ENCODE measurements at regions not wholly inside any gene's neighbourhood (a gene's known extent, or its start where the extent isn't known, plus 50 kb on each side); places are given as distances from the start of the nearest gene placed in this dataset.
"Not testable (repeated sequence)": the region's sequence is repeated elsewhere in the genome, so short reads cannot be mapped to it uniquely, and the experiment has no call there.

DNA sequence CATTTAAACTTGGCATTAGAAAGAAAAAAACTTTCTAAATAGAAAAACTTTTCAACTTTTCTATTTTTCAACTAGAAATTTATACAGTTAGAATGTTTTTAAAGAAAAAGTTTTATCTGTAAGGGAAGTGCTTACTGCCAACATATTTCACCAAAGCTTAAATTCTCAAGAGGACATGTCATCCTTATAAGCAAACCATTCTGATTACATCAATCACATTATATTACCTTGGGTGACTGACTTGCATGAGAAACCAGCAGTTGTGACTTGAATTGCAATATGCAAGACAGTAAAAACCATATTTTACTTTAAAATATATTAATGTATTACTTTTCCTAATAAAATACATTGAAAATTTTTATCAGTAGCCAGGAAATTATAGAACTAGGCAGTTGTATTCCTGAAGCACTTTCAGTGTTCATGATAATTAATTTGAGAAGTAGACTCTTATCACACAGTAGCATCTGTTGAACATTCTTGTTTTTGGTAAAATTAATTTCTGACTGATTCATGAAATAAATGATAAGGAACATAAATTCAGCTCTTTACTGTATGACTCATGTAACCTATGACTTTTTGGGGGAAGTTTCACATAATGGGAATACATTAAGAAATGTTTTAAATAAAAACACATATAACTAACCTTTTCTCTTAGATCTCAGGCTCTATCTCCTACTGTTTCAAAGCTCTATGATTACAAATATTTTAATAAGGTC is 345.0 kb upstream of the CCDC179 start:
- Mint-ChIP-seq H3K27ac (no peak overlapping the region), H3K4me1 (no peaks in the 10 kb centered on the region), H3K4me3 (no peak overlapping the region), H3K27me3 (no peaks in the 10 kb centered on the region), H3K9me3 (peaks cover 4% of the 10 kb centered on the region), H3K36me3 (ENCODE audit: low read depth) (no peaks in the 10 kb centered on the region)
- DNase-seq: no peak
- ChIA-PET CTCF (no interaction called here), POLR2A (no interaction called here)

GRCh38 chr11:23206741-23207336 is 346.6 kb upstream of the CCDC179 start:
- no peak for DNase-seq
- H3K27ac Mint-ChIP-seq: no peak overlapping the region
- peaks cover 4% of the 10 kb centered on the region for H3K9me3 Mint-ChIP-seq
- no peaks in the 10 kb centered on the region for H3K27me3 Mint-ChIP-seq
- H3K4me3 Mint-ChIP-seq: no peak overlapping the region
- no peaks in the 10 kb centered on the region for H3K36me3 Mint-ChIP-seq (ENCODE audit: low read depth)
- CTCF ChIA-PET: no interaction called here
- H3K4me1 Mint-ChIP-seq: no peaks in the 10 kb centered on the region
- POLR2A ChIA-PET: no interaction called here

DNA sequence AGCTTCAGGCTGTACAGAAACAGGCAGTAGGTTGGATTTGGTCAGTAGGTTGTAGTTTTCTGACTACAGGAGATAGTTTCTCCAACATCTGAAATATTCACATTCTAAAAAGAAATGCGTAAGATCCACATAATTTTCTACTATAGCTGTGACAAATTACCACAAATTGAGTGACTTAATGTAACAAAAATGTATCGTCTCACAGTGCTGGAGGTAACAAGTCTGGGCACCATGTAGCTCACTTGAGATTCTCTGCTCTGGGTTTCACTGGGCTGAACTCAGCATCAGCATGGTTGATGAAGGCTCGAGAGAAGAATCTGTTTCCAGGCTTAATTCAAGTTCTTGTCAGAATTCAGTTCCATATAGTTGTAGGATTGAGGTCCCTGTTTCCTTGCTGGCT is 350.9 kb upstream of the CCDC179 start:
- CTCF ChIA-PET: no interaction called here
- H3K4me1 Mint-ChIP-seq: no peaks in the 10 kb centered on the region
- POLR2A ChIA-PET: no interaction called here
- H3K27me3 Mint-ChIP-seq: no peaks in the 10 kb centered on the region
- no peak overlapping the region for H3K4me3 Mint-ChIP-seq
- H3K9me3 Mint-ChIP-seq: no peaks in the 10 kb centered on the region
- DNase-seq: no peak
- no peak overlapping the region for H3K27ac Mint-ChIP-seq
- no peaks in the 10 kb centered on the region for H3K36me3 Mint-ChIP-seq (ENCODE audit: low read depth)

DNA sequence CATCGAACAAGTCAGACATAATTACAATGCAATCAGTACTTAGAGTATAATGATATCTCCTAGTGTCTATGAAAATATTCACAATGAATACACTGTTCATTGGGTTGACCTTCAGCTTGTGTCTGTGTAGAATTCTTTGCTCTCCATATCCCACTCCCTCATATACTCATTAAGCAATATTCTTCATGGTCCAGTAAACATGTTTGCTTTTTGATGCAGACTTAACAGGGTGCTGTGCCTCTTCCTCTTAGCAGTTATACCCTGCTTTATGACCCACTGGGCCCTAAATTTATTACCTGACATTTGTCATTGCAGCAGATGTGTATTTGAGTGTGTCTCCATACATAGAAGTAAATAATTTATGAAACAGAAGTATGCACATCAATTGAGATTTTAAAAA is 352.5 kb upstream of the CCDC179 start:
- Mint-ChIP-seq H3K27ac (no peak overlapping the region), H3K9me3 (peaks cover 2% of the 10 kb centered on the region), H3K27me3 (no peaks in the 10 kb centered on the region), H3K4me1 (no peaks in the 10 kb centered on the region), H3K36me3 (ENCODE audit: low read depth) (no peaks in the 10 kb centered on the region), H3K4me3 (no peak overlapping the region)
- DNase-seq: no peak
- ChIA-PET CTCF (no interaction called here), POLR2A (no interaction called here)

DNA sequence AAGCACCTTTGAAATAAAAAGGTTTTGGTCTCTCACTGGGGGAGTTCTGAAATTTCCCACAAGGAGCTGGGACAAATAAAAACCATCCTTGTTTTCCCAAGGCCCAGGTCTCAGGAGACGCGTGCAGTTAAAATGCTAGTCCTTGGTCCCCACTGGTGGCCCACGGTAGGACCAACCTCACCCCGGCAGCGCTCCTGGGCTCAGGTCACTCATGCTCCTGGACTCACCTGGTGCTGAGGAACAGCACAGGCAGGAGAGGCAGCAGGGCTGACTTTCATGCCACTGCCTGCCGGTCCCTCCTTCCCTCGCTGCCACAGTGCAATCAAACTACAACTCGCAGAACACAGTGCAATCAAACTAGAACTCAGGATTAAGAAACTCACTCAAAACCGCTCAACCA is 356.8 kb upstream of the CCDC179 start:
- DNase-seq: no peak

GRCh38 chr11:23220086-23220485 is 359.8 kb upstream of the CCDC179 start:
- H3K36me3 Mint-ChIP-seq (ENCODE audit: low read depth); H3K9me3 Mint-ChIP-seq; H3K4me3 Mint-ChIP-seq; CTCF ChIA-PET; H3K27me3 Mint-ChIP-seq; POLR2A ChIA-PET; H3K4me1 Mint-ChIP-seq; H3K27ac Mint-ChIP-seq; DNase-seq: not testable (repeated sequence)

More for the DNA sequence above, 356.8 kb upstream of the CCDC179 start:
- Mint-ChIP-seq H3K27ac (no peak overlapping the region), H3K4me1 (no peaks in the 10 kb centered on the region), H3K36me3 (ENCODE audit: low read depth) (no peaks in the 10 kb centered on the region), H3K27me3 (no peaks in the 10 kb centered on the region), H3K4me3 (no peak overlapping the region), H3K9me3 (peaks cover 4% of the 10 kb centered on the region)
- CTCF ChIA-PET: no interaction called here
- POLR2A ChIA-PET: no interaction called here

DNA sequence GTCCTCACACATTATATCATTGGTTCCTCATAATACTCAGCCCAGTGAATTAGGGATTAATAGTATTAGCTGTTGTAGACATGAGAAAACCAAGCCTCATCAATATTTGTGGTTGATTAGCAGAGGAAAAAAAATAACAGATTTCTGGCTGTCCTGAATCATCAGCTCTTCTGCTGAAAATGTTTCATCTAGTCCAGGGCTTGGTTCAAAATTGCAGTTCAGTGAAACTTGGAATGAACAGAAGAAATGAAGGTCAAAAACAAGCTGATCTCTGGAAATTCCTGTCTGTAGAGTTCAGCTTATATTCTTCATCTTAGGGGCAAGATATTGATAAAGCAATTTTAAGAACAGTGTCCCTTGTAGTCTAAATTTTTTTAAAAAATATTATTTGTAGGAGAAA is 361.1 kb upstream of the CCDC179 start:
- H3K27me3 Mint-ChIP-seq: no peaks in the 10 kb centered on the region
- no peak overlapping the region for H3K4me3 Mint-ChIP-seq
- ChIA-PET POLR2A (no interaction called here), CTCF (no interaction called here)
- no peaks in the 10 kb centered on the region for H3K36me3 Mint-ChIP-seq (ENCODE audit: low read depth)
- H3K4me1 Mint-ChIP-seq: no peaks in the 10 kb centered on the region
- H3K9me3 Mint-ChIP-seq: peaks cover 6% of the 10 kb centered on the region
- H3K27ac Mint-ChIP-seq: no peak overlapping the region
- no peak for DNase-seq

DNA sequence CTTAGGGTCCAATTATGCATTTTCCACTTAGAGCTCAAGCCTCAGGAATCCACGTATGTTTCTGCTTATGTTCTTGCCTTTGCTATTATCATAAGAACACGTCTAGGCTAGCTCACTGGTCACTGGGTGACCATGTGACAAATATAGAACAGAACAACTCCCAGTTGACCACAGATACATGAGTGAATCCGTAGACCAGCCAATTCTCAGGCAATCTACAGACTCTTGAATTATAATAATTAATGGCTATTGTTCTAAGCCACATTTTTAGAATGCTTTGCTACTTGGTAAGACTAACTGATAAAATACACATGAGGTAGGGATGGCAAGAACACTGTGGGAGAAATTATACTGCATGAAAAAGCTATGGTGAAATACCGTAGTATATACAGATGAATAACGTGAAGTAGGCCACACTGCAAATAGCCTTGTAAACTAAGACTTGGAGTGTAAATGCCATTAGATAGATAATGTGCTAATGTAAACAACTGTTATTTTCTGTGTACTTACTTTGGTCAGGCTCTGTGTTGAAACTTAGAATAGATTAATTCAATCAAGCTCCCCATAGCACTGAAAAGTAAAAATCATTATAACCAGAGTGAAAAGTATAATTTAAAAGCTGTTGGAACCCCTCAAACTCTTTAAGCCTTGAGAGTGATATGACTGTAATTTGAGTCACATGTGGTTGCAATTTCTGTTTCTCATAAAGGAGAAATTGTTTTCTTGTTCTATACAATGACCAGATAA is 366.2 kb upstream of the CCDC179 start:
- no peak for DNase-seq
- no peaks in the 10 kb centered on the region for H3K4me1 Mint-ChIP-seq
- H3K9me3 Mint-ChIP-seq: peaks cover 2% of the 10 kb centered on the region
- H3K27ac Mint-ChIP-seq: no peak overlapping the region
- ChIA-PET POLR2A (no interaction called here), CTCF (no interaction called here)
- no peak overlapping the region for H3K4me3 Mint-ChIP-seq
- no peaks in the 10 kb centered on the region for H3K27me3 Mint-ChIP-seq
- H3K36me3 Mint-ChIP-seq (ENCODE audit: low read depth): no peaks in the 10 kb centered on the region

GRCh38 chr11:23227078-23227445 is 366.8 kb upstream of the CCDC179 start:
- ChIA-PET POLR2A (no interaction called here), CTCF (no interaction called here)
- H3K27me3 Mint-ChIP-seq: no peaks in the 10 kb centered on the region
- no peak for DNase-seq
- no peak overlapping the region for H3K4me3 Mint-ChIP-seq
- no peaks in the 10 kb centered on the region for H3K4me1 Mint-ChIP-seq
- H3K27ac Mint-ChIP-seq: no peak overlapping the region
- no peaks in the 10 kb centered on the region for H3K36me3 Mint-ChIP-seq (ENCODE audit: low read depth)
- peaks cover 2% of the 10 kb centered on the region for H3K9me3 Mint-ChIP-seq

- Mint-ChIP-seq H3K27me3 (no peaks in the 10 kb centered on the region), H3K36me3 (ENCODE audit: low read depth) (no peaks in the 10 kb centered on the region), H3K27ac (no peak overlapping the region), H3K9me3 (peaks cover 6% of the 10 kb centered on the region), H3K4me1 (no peaks in the 10 kb centered on the region), H3K4me3 (no peak overlapping the region)
- CTCF ChIA-PET: interaction anchor here (0.6 kb wide), 1 partner anchor 254 kb away, joined by 4 read pairs; no protein-coding TSS in a partner anchor
- no peak for DNase-seq
- POLR2A ChIA-PET: no interaction called here
These were observed 372.4 kb upstream of the CCDC179 start for GRCh38 chr11:23232652-23233051.

GRCh38 chr11:23233075-23233474 is 372.8 kb upstream of the CCDC179 start:
- Mint-ChIP-seq H3K9me3 (peaks cover 6% of the 10 kb centered on the region), H3K27ac (no peak overlapping the region), H3K4me1 (no peaks in the 10 kb centered on the region), H3K27me3 (no peaks in the 10 kb centered on the region), H3K36me3 (ENCODE audit: low read depth) (no peaks in the 10 kb centered on the region), H3K4me3 (no peak overlapping the region)
- ChIA-PET POLR2A (no interaction called here), CTCF (no interaction called here)
- DNase-seq: no peak

DNA sequence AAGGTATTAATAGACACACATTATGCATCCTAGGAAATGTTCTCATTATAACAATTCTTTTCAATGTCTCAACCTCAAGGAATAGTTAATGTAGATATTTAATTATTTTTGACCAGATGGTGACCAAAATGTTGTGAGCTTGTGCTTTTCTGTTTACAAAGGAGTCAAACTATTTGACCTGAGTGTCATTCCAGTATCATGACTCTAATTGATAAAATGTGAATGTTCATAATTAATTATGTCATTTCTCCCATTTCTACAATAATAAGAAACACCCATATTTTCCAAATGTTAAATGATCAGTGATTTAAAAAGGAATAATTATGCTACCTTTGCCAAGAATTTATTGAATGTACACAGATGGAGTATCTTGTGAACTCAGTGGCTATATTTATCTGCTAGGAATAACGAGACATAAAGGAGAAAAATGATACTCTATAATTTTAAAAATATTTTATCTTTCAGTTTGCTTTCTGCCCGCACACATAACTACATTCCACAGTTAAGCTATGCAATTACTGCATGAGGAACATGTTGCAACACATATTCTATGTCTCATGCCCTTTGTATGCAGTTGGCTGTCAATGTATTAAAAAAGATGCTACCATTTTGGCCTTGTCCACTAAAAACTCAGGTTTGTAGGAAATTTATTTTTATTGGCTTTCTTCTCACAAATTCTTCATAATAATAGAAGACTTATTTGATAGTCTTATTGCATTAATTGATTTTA is 376.7 kb upstream of the CCDC179 start:
- Mint-ChIP-seq H3K9me3 (peaks cover 6% of the 10 kb centered on the region), H3K27me3 (no peaks in the 10 kb centered on the region), H3K27ac (no peak overlapping the region), H3K4me3 (no peak overlapping the region), H3K36me3 (ENCODE audit: low read depth) (no peaks in the 10 kb centered on the region), H3K4me1 (no peaks in the 10 kb centered on the region)
- ChIA-PET POLR2A (no interaction called here), CTCF (no interaction called here)
- no peak for DNase-seq

GRCh38 chr11:23252426-23252825 is 392.2 kb upstream of the CCDC179 start:
- CTCF ChIA-PET: no interaction called here
- Mint-ChIP-seq H3K4me3 (no peak overlapping the region), H3K4me1 (no peaks in the 10 kb centered on the region), H3K27me3 (no peaks in the 10 kb centered on the region), H3K36me3 (ENCODE audit: low read depth) (no peaks in the 10 kb centered on the region), H3K27ac (no peak overlapping the region), H3K9me3 (no peaks in the 10 kb centered on the region)
- POLR2A ChIA-PET: no interaction called here
- DNase-seq: no peak
